ENCODE measurements at regions not wholly inside any gene's neighbourhood (a gene's known extent, or its start where the extent isn't known, plus 50 kb on each side); places are given as distances from the start of the nearest gene placed in this dataset.

DNA sequence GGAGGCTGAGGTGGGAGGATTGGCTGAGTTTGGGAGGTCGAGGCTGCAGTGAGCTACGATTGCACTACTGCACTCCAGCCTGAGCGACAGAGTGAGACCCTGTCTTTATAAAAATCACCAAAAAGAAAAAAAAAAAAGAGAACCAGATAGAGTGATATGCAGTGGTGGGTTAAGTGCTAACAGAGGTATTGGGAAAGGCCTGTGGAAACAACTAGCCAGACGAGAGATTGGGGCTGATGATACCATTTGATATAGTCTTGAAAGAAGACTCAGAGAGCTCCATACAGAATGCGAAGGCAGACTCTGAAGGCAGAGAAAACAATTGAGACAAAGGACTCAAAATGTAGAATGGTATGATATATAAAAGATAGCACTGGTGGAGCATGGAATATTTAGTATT lies 134.1 kb downstream of the CDC42EP3 start:
- no peak for TF ChIP-seq FOXK2 (IDR thresholded peaks at IDR 0.05)
- no peak for TF ChIP-seq FOXM1 (IDR thresholded peaks at IDR 0.05; ENCODE audit: borderline replicate concordance)
- TF ChIP-seq NFRKB (IDR thresholded peaks at IDR 0.05), result no peak
- TF ChIP-seq ELF4 (IDR thresholded peaks at IDR 0.05), result no peak
- TF ChIP-seq, protein P1, sequence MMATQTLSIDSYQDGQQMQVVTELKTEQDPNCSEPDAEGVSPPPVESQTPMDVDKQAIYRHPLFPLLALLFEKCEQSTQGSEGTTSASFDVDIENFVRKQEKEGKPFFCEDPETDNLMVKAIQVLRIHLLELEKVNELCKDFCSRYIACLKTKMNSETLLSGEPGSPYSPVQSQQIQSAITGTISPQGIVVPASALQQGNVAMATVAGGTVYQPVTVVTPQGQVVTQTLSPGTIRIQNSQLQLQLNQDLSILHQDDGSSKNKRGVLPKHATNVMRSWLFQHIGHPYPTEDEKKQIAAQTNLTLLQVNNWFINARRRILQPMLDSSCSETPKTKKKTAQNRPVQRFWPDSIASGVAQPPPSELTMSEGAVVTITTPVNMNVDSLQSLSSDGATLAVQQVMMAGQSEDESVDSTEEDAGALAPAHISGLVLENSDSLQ (IDR thresholded peaks at IDR 0.05), result no peak
- no peak for TF ChIP-seq HDGF (IDR thresholded peaks at IDR 0.05; ENCODE audit: borderline replicate concordance)
- no peak for TF ChIP-seq ARNT (IDR thresholded peaks at IDR 0.05)
- no peak for TF ChIP-seq SP1 (IDR thresholded peaks at IDR 0.05)
- no peak for TF ChIP-seq LEF1 (IDR thresholded peaks at IDR 0.05; ENCODE audit: borderline replicate concordance)
- no peak for TF ChIP-seq BHLHE40 (IDR thresholded peaks at IDR 0.05; ENCODE audit: borderline replicate concordance)
- no peak for TF ChIP-seq ZNF384 (IDR thresholded peaks at IDR 0.05)
- no peak for TF ChIP-seq L3MBTL2 (conservative IDR thresholded peaks at IDR 0.05)
- TF ChIP-seq SUZ12 (IDR thresholded peaks at IDR 0.05), result no peak
- no peak for TF ChIP-seq TARDBP (IDR thresholded peaks at IDR 0.05)
- no peak for TF ChIP-seq FOXA1 (IDR thresholded peaks at IDR 0.05)
- no peak for TF ChIP-seq CTBP1 (IDR thresholded peaks at IDR 0.05; ENCODE audit: borderline replicate concordance)
- no peak for DNase-seq (ENCODE audit: extremely low spot score)
- ChIA-PET CTCF (interaction anchor here (0.7 kb wide), 1 partner anchor 17 kb away, joined by 3 read pairs; no protein-coding TSS in a partner anchor), POLR2A (no interaction called here)

DNA sequence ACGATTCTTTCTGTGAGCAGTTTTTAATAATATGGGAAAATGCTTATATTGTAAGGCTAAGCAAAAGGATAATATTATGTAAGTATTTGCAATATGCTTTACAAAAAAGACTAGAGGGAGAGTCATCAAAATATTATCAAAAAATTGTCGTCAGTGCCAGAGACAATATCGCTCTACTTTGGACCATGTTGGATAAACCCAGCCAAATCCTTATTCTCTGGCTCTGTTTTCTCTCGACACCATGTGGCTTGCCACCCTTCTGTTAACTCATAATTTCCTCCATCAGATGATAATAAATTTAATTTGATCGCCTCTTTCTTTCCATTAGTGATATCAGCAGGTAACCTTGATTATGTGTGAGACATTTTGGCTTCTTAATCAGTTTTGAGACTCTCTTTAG lies 129.9 kb downstream of the CDC42EP3 start:
- ChIA-PET CTCF (no interaction called here), POLR2A (no interaction called here)
- TF ChIP-seq ARNT (IDR thresholded peaks at IDR 0.05), result no peak
- TF ChIP-seq FOXK2 (IDR thresholded peaks at IDR 0.05), result no peak
- no peak for TF ChIP-seq FOXA1 (IDR thresholded peaks at IDR 0.05)
- no peak for TF ChIP-seq LEF1 (IDR thresholded peaks at IDR 0.05; ENCODE audit: borderline replicate concordance)
- no peak for TF ChIP-seq SUZ12 (IDR thresholded peaks at IDR 0.05)
- TF ChIP-seq, protein P1 (IDR thresholded peaks at IDR 0.05), result no peak
- no peak for TF ChIP-seq L3MBTL2 (conservative IDR thresholded peaks at IDR 0.05)
- no peak for TF ChIP-seq HDGF (IDR thresholded peaks at IDR 0.05; ENCODE audit: borderline replicate concordance)
- no peak for TF ChIP-seq NFRKB (IDR thresholded peaks at IDR 0.05)
- no peak for DNase-seq (ENCODE audit: extremely low spot score)

DNA sequence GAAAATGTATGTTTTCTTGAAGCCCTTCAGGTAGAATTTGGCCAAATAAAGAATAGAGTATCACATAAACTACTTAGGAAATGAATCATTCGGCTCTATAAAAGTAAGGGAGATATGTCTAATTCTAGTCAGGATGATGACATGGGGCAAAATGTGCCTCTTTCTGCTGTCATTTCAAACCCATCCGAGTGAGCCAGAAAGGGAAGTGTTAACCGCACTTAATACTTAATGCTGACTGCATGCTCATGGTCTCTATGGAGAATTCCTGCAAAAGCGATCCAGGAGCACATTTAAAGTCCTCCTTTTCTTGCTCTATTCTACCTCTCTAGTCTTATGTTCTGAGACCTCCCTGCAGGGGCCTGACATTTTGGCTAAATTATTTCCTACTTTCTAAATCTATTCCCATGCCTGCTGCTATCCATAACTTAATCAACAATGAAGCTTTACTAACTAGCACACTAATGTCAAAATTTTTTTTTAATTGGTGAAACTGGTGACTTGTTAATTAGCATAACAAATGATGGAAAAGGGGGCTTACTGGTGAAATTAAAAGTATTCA lies 127.4 kb downstream of the CDC42EP3 start:
- DNase-seq (ENCODE audit: extremely low spot score), result no peak
- ChIA-PET CTCF (interaction anchor here (0.6 to 1.0 kb wide), 2 partner anchors 123 to 147 kb away, joined by 3 to 4 read pairs; no protein-coding TSS in a partner anchor), POLR2A (no interaction called here)
- no peak for TF ChIP-seq HDGF (IDR thresholded peaks at IDR 0.05; ENCODE audit: borderline replicate concordance)
- no peak for TF ChIP-seq TARDBP (IDR thresholded peaks at IDR 0.05)
- TF ChIP-seq NFRKB (IDR thresholded peaks at IDR 0.05), result no peak
- no peak for TF ChIP-seq ZNF384 (IDR thresholded peaks at IDR 0.05)
- no peak for TF ChIP-seq LEF1 (IDR thresholded peaks at IDR 0.05; ENCODE audit: borderline replicate concordance)
- TF ChIP-seq L3MBTL2 (conservative IDR thresholded peaks at IDR 0.05), result no peak
- TF ChIP-seq ARNT (IDR thresholded peaks at IDR 0.05), result no peak
- TF ChIP-seq SP1 (IDR thresholded peaks at IDR 0.05), result no peak
- TF ChIP-seq BHLHE40 (IDR thresholded peaks at IDR 0.05; ENCODE audit: borderline replicate concordance), result no peak
- TF ChIP-seq FOXA1 (IDR thresholded peaks at IDR 0.05), result no peak
- TF ChIP-seq SUZ12 (IDR thresholded peaks at IDR 0.05), result no peak
- TF ChIP-seq FOXK2 (IDR thresholded peaks at IDR 0.05), result no peak
- no peak for TF ChIP-seq FOXM1 (IDR thresholded peaks at IDR 0.05; ENCODE audit: borderline replicate concordance)

DNA sequence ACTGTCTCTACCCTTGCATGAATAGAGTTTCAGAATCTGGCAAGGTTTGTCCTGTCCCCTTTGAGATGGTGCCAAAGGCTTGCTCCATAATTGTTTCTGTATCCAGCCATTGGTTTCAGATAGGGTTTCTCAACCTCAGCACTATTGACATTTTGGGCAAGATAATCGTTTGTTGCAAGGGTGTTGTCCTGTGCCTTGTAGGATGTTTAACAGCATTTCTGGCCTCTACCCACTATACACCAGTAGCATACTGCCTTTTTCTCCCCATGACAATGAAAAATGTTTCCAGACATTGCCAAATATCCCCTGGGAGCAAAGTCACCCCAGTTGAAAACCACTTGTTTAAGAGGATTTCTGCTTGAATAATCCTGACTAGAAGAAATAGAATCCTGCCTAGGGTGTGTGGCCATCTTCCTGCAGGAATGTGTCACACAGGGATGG lies 126.8 kb downstream of the CDC42EP3 start:
- ChIA-PET CTCF (interaction anchor here (1.0 kb wide), 1 partner anchor 122 kb away, joined by 3 read pairs; no protein-coding TSS in a partner anchor), POLR2A (no interaction called here)
- DNase-seq (ENCODE audit: extremely low spot score), result no peak
- TF ChIP-seq TARDBP (IDR thresholded peaks at IDR 0.05), result no peak
- TF ChIP-seq L3MBTL2 (conservative IDR thresholded peaks at IDR 0.05), result no peak
- no peak for TF ChIP-seq LEF1 (IDR thresholded peaks at IDR 0.05; ENCODE audit: borderline replicate concordance)
- TF ChIP-seq, protein P1 (IDR thresholded peaks at IDR 0.05), result no peak
- no peak for TF ChIP-seq SP1 (IDR thresholded peaks at IDR 0.05)
- TF ChIP-seq ARNT (IDR thresholded peaks at IDR 0.05), result no peak
- TF ChIP-seq NFRKB (IDR thresholded peaks at IDR 0.05), result no peak
- TF ChIP-seq BHLHE40 (IDR thresholded peaks at IDR 0.05; ENCODE audit: borderline replicate concordance), result no peak
- TF ChIP-seq SUZ12 (IDR thresholded peaks at IDR 0.05), result no peak
- TF ChIP-seq FOXA1 (IDR thresholded peaks at IDR 0.05), result no peak
- TF ChIP-seq ZNF384 (IDR thresholded peaks at IDR 0.05), result no peak
- TF ChIP-seq HDGF (IDR thresholded peaks at IDR 0.05; ENCODE audit: borderline replicate concordance), result no peak
- no peak for TF ChIP-seq FOXK2 (IDR thresholded peaks at IDR 0.05)
- TF ChIP-seq FOXM1 (IDR thresholded peaks at IDR 0.05; ENCODE audit: borderline replicate concordance), result no peak
- TF ChIP-seq CTBP1 (IDR thresholded peaks at IDR 0.05; ENCODE audit: borderline replicate concordance), result no peak

- POLR2A ChIA-PET, result no interaction called here
- CTCF ChIA-PET, result no interaction called here
- DNase-seq (ENCODE audit: extremely low spot score), result no peak
- TF ChIP-seq LEF1 (IDR thresholded peaks at IDR 0.05; ENCODE audit: borderline replicate concordance), result no peak
- TF ChIP-seq, protein P1 (IDR thresholded peaks at IDR 0.05), result no peak
- TF ChIP-seq SP1 (IDR thresholded peaks at IDR 0.05), result no peak
- TF ChIP-seq SUZ12 (IDR thresholded peaks at IDR 0.05), result no peak
- no peak for TF ChIP-seq TARDBP (IDR thresholded peaks at IDR 0.05)
- TF ChIP-seq CTBP1 (IDR thresholded peaks at IDR 0.05; ENCODE audit: borderline replicate concordance), result no peak
- no peak for TF ChIP-seq FOXK2 (IDR thresholded peaks at IDR 0.05)
- no peak for TF ChIP-seq NFRKB (IDR thresholded peaks at IDR 0.05)
- no peak for TF ChIP-seq L3MBTL2 (conservative IDR thresholded peaks at IDR 0.05)
- no peak for TF ChIP-seq ELF4 (IDR thresholded peaks at IDR 0.05)
- TF ChIP-seq ZNF384 (IDR thresholded peaks at IDR 0.05), result no peak
- no peak for TF ChIP-seq FOXM1 (IDR thresholded peaks at IDR 0.05; ENCODE audit: borderline replicate concordance)
- TF ChIP-seq BHLHE40 (IDR thresholded peaks at IDR 0.05; ENCODE audit: borderline replicate concordance), result no peak
- no peak for TF ChIP-seq ARNT (IDR thresholded peaks at IDR 0.05)
- no peak for TF ChIP-seq HDGF (IDR thresholded peaks at IDR 0.05; ENCODE audit: borderline replicate concordance)
Observed at GRCh38 chr2:37549598-37549997, 121.8 kb downstream of the CDC42EP3 start.

Data from HEK293T (cell line).